DND-41 (cell line): ENCODE measurements at regions not wholly inside any gene's neighbourhood (a gene's known extent, or its start where the extent isn't known, plus 50 kb on each side); places are given as distances from the start of the nearest gene placed in this dataset.

Experiments used
- CTCF ChIP-seq: IDR thresholded peaks from 2 replicates; pipeline ENCODE4 v1.5.1; 2012; ENCODE audit warnings: borderline replicate concordance, low read length, moderate library complexity, mild to moderate bottlenecking; ENCODE audit not compliant: poor library complexity, severe bottlenecking; ENCODE audit errors: extremely low read depth
- EZH2 ChIP-seq: IDR thresholded peaks from 3 replicates; pipeline ENCODE4 v1.6.1; 2012; ENCODE audit warnings: borderline replicate concordance, low read depth, mild to moderate bottlenecking, moderate library complexity, low read length, inconsistent platforms; ENCODE audit not compliant: severe bottlenecking

- no peak for TF ChIP-seq CTCF
- TF ChIP-seq EZH2, result no peak
Measured at GRCh38 chr17:59496178-59496577, 69.2 kb upstream of the DHX40 start.
